ENCODE measurements at regions not wholly inside any gene's neighbourhood (a gene's known extent, or its start where the extent isn't known, plus 50 kb on each side); places are given as distances from the start of the nearest gene placed in this dataset.

DNA sequence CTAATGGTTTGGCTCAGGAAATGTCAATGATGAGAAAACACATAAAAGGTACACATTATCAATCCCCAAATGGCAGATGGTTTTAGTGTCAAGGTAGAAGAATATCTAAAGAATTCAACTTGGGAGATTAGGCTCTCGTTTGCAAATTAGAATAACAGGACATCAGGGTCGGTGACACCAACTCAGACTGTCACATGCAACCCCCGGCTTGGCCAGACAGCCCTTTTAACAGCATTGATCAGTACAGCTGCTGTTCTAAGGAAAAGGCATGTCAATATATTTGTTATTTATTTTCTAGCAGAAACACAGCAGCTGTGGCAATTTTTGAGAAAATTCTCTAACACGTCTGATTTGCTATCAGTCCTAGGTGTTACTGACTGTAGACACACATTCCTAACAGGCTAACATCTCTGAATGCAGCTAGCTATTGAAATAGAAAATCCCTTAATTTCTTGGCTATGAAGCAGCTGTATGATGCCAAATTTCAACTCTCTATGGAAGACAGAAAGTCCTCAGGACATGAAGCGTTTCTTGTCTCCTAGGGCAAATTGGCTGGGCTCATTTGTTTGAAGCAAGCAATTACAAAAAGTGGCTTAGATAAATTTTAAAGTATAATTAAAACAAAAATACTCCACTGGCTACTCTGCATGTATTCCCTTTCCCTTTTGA lies 269.0 kb upstream of the CXXC4 start:
- Histone ChIP-seq H3K4me1 (ENCODE audit: control insufficient read depth in 1 of 2, insufficient read depth in 2 of 2, low read length in 2 of 2) (no peaks in the 10 kb centered on the region), H3K27ac (ENCODE audit: low read depth in 1 of 2, low read length in 2 of 2) (no peak overlapping the region), H3K27me3 (ENCODE audit: control insufficient read depth in 1 of 2, insufficient read depth in 2 of 2, low read length in 1 of 2) (no peaks in the 10 kb centered on the region), H3K9me3 (ENCODE audit: control insufficient read depth, low read length) (no peaks in the 10 kb centered on the region), H3K4me3 (ENCODE audit: low read length in 2 of 2) (no peak overlapping the region), H3K36me3 (ENCODE audit: control insufficient read depth in 1 of 2, insufficient read depth in 2 of 2, low read length in 1 of 2) (no peaks in the 10 kb centered on the region)
- intact Hi-C loops (cut with DNase I) = loop anchor here in 1 of 2 donors (10.0 kb wide), 1 partner anchor 589 kb away; no protein-coding TSS in a partner anchor
- WGBS, 2 donors = 24 to 29% methylated on average over 5 of the region's 5 CpGs
- DNase-seq = no peak
- ATAC-seq (ENCODE audit: low FRiP score) = no peak

DNA sequence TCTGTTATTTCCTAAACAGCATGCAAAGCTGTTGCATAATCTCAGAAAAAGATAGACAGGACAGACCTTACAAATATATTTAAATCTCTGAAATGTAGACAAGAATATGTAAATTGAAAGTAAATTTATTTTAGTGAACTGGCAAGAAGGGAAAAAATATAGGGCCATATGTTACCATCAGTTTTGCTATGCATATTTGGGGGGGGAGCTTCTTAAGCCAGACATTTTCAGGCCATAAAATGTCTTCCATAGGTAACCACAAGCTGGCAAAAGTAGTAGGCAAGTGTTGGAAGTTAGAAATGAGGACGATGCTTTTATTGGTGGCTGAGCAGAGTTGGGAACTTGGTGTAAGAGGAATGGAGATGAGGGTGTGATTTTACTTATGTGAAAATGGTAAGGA lies 272.0 kb upstream of the CXXC4 start:
- DNase-seq (no peak), ATAC-seq (ENCODE audit: low FRiP score) (no peak)
- H3K36me3 ChIP-seq (ENCODE audit: control insufficient read depth in 1 of 2, insufficient read depth in 2 of 2, low read length in 1 of 2) = no peaks in the 10 kb centered on the region
- no peak overlapping the region for H3K4me3 ChIP-seq (ENCODE audit: low read length in 2 of 2)
- no peaks in the 10 kb centered on the region for H3K4me1 ChIP-seq (ENCODE audit: control insufficient read depth in 1 of 2, insufficient read depth in 2 of 2, low read length in 2 of 2)
- intact Hi-C loops (cut with DNase I) = loop anchor here in 1 of 2 donors (10.0 kb wide), 1 partner anchor 592 kb away; no protein-coding TSS in a partner anchor
- H3K27me3 ChIP-seq (ENCODE audit: control insufficient read depth in 1 of 2, insufficient read depth in 2 of 2, low read length in 1 of 2) = no peaks in the 10 kb centered on the region
- no peaks in the 10 kb centered on the region for H3K9me3 ChIP-seq (ENCODE audit: control insufficient read depth, low read length)
- WGBS, 2 donors = 77 to 78% methylated on average over 1 of the region's 1 CpG
- H3K27ac ChIP-seq (ENCODE audit: low read depth in 1 of 2, low read length in 2 of 2) = no peak overlapping the region

GRCh38 chr4:104772849-104773248 lies 278.2 kb upstream of the CXXC4 start:
- no peak for ATAC-seq (ENCODE audit: low FRiP score)

DNA sequence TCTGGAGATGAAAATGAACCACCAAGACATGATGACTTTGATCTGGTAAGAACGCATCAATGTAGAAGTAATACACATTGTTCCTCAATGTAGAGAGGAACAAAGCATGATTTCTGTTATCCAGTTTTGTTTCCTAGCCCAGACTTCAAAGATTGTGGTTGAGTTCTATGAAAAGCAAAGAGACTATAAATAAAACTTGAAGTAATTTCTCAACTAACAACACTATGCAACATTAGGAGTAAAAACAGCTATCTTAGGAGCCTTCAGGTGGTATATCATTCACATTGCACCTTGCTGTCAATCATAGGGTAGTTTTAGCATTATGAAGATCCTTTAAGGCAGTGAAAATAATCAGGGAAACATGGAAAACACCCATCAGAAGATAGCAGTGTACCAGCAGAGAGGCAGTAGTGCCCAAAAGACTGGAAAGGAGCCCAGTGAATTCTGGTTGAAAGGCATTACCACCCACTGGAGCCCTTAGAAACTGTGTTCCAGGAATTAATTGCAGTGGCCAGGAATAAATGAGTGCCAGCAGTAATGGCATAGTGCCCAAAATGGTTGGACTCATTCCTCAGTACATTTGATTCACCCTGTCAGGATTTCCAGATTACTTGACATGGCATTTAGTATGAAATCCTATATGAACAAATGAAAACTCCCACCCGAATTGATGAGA lies 300.7 kb upstream of the CXXC4 start:
- Histone ChIP-seq H3K9me3 (ENCODE audit: control insufficient read depth, low read length) (peaks cover 2% of the 10 kb centered on the region), H3K27me3 (ENCODE audit: control insufficient read depth in 1 of 2, insufficient read depth in 2 of 2, low read length in 1 of 2) (peaks cover 0 to 2% of the 10 kb centered on the region in 2 donors), H3K36me3 (ENCODE audit: control insufficient read depth in 1 of 2, insufficient read depth in 2 of 2, low read length in 1 of 2) (no peaks in the 10 kb centered on the region), H3K4me3 (ENCODE audit: low read length in 2 of 2) (no peak overlapping the region), H3K27ac (ENCODE audit: low read depth in 1 of 2, low read length in 2 of 2) (no peak overlapping the region), H3K4me1 (ENCODE audit: control insufficient read depth in 1 of 2, insufficient read depth in 2 of 2, low read length in 2 of 2) (no peaks in the 10 kb centered on the region)
- 31 to 40% methylated on average over 2 of the region's 2 CpGs for WGBS, 2 donors
- ATAC-seq (ENCODE audit: low FRiP score) (no peak), DNase-seq (no peak)
- intact Hi-C loops (cut with DNase I) = no loop called here

More at GRCh38 chr4:104772849-104773248, 278.2 kb upstream of the CXXC4 start:
- Histone ChIP-seq H3K4me3 (ENCODE audit: low read length in 2 of 2) (no peak overlapping the region), H3K36me3 (ENCODE audit: control insufficient read depth in 1 of 2, insufficient read depth in 2 of 2, low read length in 1 of 2) (no peaks in the 10 kb centered on the region), H3K9me3 (ENCODE audit: control insufficient read depth, low read length) (no peaks in the 10 kb centered on the region), H3K27me3 (ENCODE audit: control insufficient read depth in 1 of 2, insufficient read depth in 2 of 2, low read length in 1 of 2) (no peaks in the 10 kb centered on the region), H3K27ac (ENCODE audit: low read depth in 1 of 2, low read length in 2 of 2) (no peak overlapping the region), H3K4me1 (ENCODE audit: control insufficient read depth in 1 of 2, insufficient read depth in 2 of 2, low read length in 2 of 2) (no peaks in the 10 kb centered on the region)
- intact Hi-C loops (cut with DNase I) = no loop called here
- WGBS, 2 donors = 81 to 82% methylated on average over 1 of the region's 1 CpG
- DNase-seq = no peak

GRCh38 chr4:104811727-104812126 lies 317.0 kb upstream of the CXXC4 start:
- Histone ChIP-seq H3K27me3 (ENCODE audit: control insufficient read depth in 1 of 2, insufficient read depth in 2 of 2, low read length in 1 of 2) (no peaks in the 10 kb centered on the region), H3K27ac (ENCODE audit: low read depth in 1 of 2, low read length in 2 of 2) (no peak overlapping the region), H3K4me1 (ENCODE audit: control insufficient read depth in 1 of 2, insufficient read depth in 2 of 2, low read length in 2 of 2) (no peaks in the 10 kb centered on the region), H3K9me3 (ENCODE audit: control insufficient read depth, low read length) (no peaks in the 10 kb centered on the region), H3K4me3 (ENCODE audit: low read length in 2 of 2) (no peak overlapping the region), H3K36me3 (ENCODE audit: control insufficient read depth in 1 of 2, insufficient read depth in 2 of 2, low read length in 1 of 2) (no peaks in the 10 kb centered on the region)
- intact Hi-C loops (cut with DNase I) = no loop called here
- no peak for DNase-seq
- ATAC-seq (ENCODE audit: low FRiP score) = no peak
- WGBS, 2 donors = 79 to 83% methylated on average over 3 of the region's 3 CpGs

- ATAC-seq (ENCODE audit: low FRiP score) = no peak
- intact Hi-C loops (cut with DNase I) = no loop called here
- 12 to 13% methylated on average over 1 of the region's 1 CpG for WGBS, 2 donors
Observed at GRCh38 chr4:104815665-104816064, 321.0 kb upstream of the CXXC4 start.

GRCh38 chr4:104818579-104818978 lies 323.9 kb upstream of the CXXC4 start:
- intact Hi-C loops (cut with DNase I) = no loop called here
- Histone ChIP-seq H3K27ac (ENCODE audit: low read depth in 1 of 2, low read length in 2 of 2) (no peak overlapping the region), H3K9me3 (ENCODE audit: control insufficient read depth, low read length) (no peaks in the 10 kb centered on the region), H3K27me3 (ENCODE audit: control insufficient read depth in 1 of 2, insufficient read depth in 2 of 2, low read length in 1 of 2) (no peaks in the 10 kb centered on the region), H3K4me1 (ENCODE audit: control insufficient read depth in 1 of 2, insufficient read depth in 2 of 2, low read length in 2 of 2) (no peaks in the 10 kb centered on the region), H3K36me3 (ENCODE audit: control insufficient read depth in 1 of 2, insufficient read depth in 2 of 2, low read length in 1 of 2) (no peaks in the 10 kb centered on the region), H3K4me3 (ENCODE audit: low read length in 2 of 2) (no peak overlapping the region)
- 71 to 72% methylated on average over 4 of the region's 4 CpGs for WGBS, 2 donors
- DNase-seq = no peak
- ATAC-seq (ENCODE audit: low FRiP score) = no peak

More at GRCh38 chr4:104815665-104816064, 321.0 kb upstream of the CXXC4 start:
- Histone ChIP-seq H3K27ac (ENCODE audit: low read depth in 1 of 2, low read length in 2 of 2) (no peak overlapping the region), H3K4me1 (ENCODE audit: control insufficient read depth in 1 of 2, insufficient read depth in 2 of 2, low read length in 2 of 2) (no peaks in the 10 kb centered on the region), H3K27me3 (ENCODE audit: control insufficient read depth in 1 of 2, insufficient read depth in 2 of 2, low read length in 1 of 2) (no peaks in the 10 kb centered on the region), H3K4me3 (ENCODE audit: low read length in 2 of 2) (no peak overlapping the region), H3K36me3 (ENCODE audit: control insufficient read depth in 1 of 2, insufficient read depth in 2 of 2, low read length in 1 of 2) (no peaks in the 10 kb centered on the region), H3K9me3 (ENCODE audit: control insufficient read depth, low read length) (no peaks in the 10 kb centered on the region)
- no peak for DNase-seq

DNA sequence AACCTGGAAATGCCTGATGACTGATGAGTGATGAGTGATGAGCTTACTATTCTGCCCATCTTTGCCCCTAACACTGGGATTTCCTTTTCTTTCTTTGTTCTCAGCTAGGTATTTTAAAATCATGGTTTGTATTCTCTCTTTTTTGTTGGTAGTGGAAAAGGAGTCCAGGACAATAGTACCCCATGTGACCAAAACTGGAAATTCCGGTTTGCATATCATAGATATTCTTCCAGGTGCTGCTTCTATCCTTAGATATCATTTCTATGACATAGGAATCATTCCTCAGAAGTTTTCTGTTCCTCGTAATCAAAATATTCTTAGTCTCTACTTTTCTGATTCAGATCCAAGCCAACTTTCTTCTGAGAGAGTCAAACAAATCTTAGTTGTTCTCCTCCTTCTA lies 320.5 kb upstream of the TET2 start:
- intact Hi-C loops (cut with DNase I) = no loop called here
- H3K27me3 ChIP-seq (ENCODE audit: control insufficient read depth in 1 of 2, insufficient read depth in 2 of 2, low read length in 1 of 2) = peaks cover 0 to 2% of the 10 kb centered on the region in 2 donors
- no peaks in the 10 kb centered on the region for H3K36me3 ChIP-seq (ENCODE audit: control insufficient read depth in 1 of 2, insufficient read depth in 2 of 2, low read length in 1 of 2)
- H3K27ac ChIP-seq (ENCODE audit: low read depth in 1 of 2, low read length in 2 of 2) = no peak overlapping the region
- 51 to 56% methylated on average over 2 of the region's 2 CpGs for WGBS, 2 donors
- no peak for DNase-seq
- H3K9me3 ChIP-seq (ENCODE audit: control insufficient read depth, low read length) = no peaks in the 10 kb centered on the region
- no peaks in the 10 kb centered on the region for H3K4me1 ChIP-seq (ENCODE audit: control insufficient read depth in 1 of 2, insufficient read depth in 2 of 2, low read length in 2 of 2)
- ATAC-seq (ENCODE audit: low FRiP score) = no peak
- H3K4me3 ChIP-seq (ENCODE audit: low read length in 2 of 2) = no peak overlapping the region

DNA sequence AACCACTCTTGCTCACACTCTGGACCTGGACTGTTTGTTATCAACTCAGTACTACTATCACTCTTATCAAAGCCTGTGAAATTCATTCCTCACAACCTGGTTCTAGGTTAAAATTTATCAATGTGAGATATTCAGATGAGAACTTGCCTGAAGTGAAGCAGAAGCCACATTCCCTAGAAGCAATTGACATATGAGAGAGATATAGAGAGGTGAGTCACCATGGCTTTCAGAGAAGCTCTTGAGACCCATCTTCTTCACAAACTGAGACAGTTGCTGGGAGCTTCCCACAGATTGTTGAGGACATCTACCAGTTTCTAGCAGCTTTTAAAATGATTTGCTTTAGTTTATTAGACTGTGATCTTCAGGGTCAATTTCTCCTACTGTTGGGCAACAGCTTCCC lies 316.9 kb upstream of the TET2 start:
- intact Hi-C loops (cut with DNase I) = no loop called here
- H3K27ac ChIP-seq (ENCODE audit: low read depth in 1 of 2, low read length in 2 of 2) = no peak overlapping the region
- no peak overlapping the region for H3K4me3 ChIP-seq (ENCODE audit: low read length in 2 of 2)
- no peaks in the 10 kb centered on the region for H3K36me3 ChIP-seq (ENCODE audit: control insufficient read depth in 1 of 2, insufficient read depth in 2 of 2, low read length in 1 of 2)
- DNase-seq (no peak), ATAC-seq (ENCODE audit: low FRiP score) (no peak)
- peaks cover 0 to 2% of the 10 kb centered on the region in 2 donors for H3K27me3 ChIP-seq (ENCODE audit: control insufficient read depth in 1 of 2, insufficient read depth in 2 of 2, low read length in 1 of 2)
- H3K4me1 ChIP-seq (ENCODE audit: control insufficient read depth in 1 of 2, insufficient read depth in 2 of 2, low read length in 2 of 2) = no peaks in the 10 kb centered on the region
- H3K9me3 ChIP-seq (ENCODE audit: control insufficient read depth, low read length) = no peaks in the 10 kb centered on the region

Data from aorta (tissue), 5 donors.